Prostate gland (tissue), 2 donors: ENCODE measurements at regions not wholly inside any gene's neighbourhood (a gene's known extent, or its start where the extent isn't known, plus 50 kb on each side); places are given as distances from the start of the nearest gene placed in this dataset.

Source experiments
- DNase-seq: peaks from one replicate; pipeline ENCODE4 v3.0.0-alpha.2; 2019; ENCODE audit warnings: low spot score
- H3K27ac ChIP-seq, 2 donors: fragments of 200-600 bp; sonication (generic); 2 replicates each; pipeline ENCODE4 v1.5.1; 2017 to 2019
- H3K27me3 ChIP-seq: fragments of 200-600 bp; sonication (generic); replicated peaks from 2 replicates; pipeline ENCODE4 v1.5.1; 2019; ENCODE audit not compliant: insufficient read depth
- H3K36me3 ChIP-seq, 2 donors: fragments of 200-600 bp; sonication (generic); 1 replicate in 1 of 2; 2 replicates in 1 of 2; pipeline versions ENCODE4 v1.5.1 to v1.8.1; 2017 to 2019
- H3K4me1 ChIP-seq: fragments of 200-600 bp; sonication (generic); replicated peaks from 2 replicates; pipeline ENCODE4 v1.5.1; 2019
- H3K4me3 ChIP-seq, 2 donors: fragments of 200-600 bp; sonication (generic); 2 replicates each; pipeline ENCODE4 v1.5.1; 2017 to 2019
- H3K9me3 ChIP-seq: fragments of 200-600 bp; sonication (generic); 2 replicates; pipeline ENCODE4 v1.5.1; 2017
- POLR2A ChIP-seq: fragments of 450-650 bp; IDR thresholded peaks from one replicate; pipeline ENCODE4 v1.6.1; 2016; ENCODE audit warnings: antibody characterized with exemption, mild to moderate bottlenecking
- POLR2AphosphoS5 ChIP-seq: sonication (generic); formaldehyde crosslinking; IDR thresholded peaks from one replicate; pipeline ENCODE4 v1.6.1; 2017; ENCODE audit warnings: antibody characterized with exemption
- WGBS: methylation state at CpG from one replicate; pipeline ENCODE4 v1.1.5; 2018; 5-methylcytosine and 5-hydroxymethylcytosine counted together
- intact Hi-C: fragments of 100-400 bp; cut with DNase I; formaldehyde crosslinking; loops from one replicate; pipeline ENCODE4 v1.14.2; 2022
- TF ChIP-seq, protein P1 (sequence below), 4 experiments: fragments of 200-600 bp in 2 of 4; fragments of 450-650 bp in 2 of 4; sonication (generic) in 2 of 4; IDR thresholded peaks; 1 replicate in 3 of 4; 2 replicates in 1 of 4; pipeline ENCODE4 v1.5.1; 2016 to 2019; ENCODE audit warnings: antibody characterized with exemption in 4 of 4, mild to moderate bottlenecking in 2 of 4, moderate library complexity in 2 of 4

- no peak overlapping the region for H3K27ac ChIP-seq
- no peak for DNase-seq
Measured at GRCh38 chr5:68368311-68369022, 152.9 kb downstream of the PIK3R1 start.

GRCh38 chr5:68369023-68369359 lies 153.4 kb downstream of the PIK3R1 start:
- TF ChIP-seq POLR2AphosphoS5 (no peak), POLR2A (no peak)
- TF ChIP-seq, protein P1, sequence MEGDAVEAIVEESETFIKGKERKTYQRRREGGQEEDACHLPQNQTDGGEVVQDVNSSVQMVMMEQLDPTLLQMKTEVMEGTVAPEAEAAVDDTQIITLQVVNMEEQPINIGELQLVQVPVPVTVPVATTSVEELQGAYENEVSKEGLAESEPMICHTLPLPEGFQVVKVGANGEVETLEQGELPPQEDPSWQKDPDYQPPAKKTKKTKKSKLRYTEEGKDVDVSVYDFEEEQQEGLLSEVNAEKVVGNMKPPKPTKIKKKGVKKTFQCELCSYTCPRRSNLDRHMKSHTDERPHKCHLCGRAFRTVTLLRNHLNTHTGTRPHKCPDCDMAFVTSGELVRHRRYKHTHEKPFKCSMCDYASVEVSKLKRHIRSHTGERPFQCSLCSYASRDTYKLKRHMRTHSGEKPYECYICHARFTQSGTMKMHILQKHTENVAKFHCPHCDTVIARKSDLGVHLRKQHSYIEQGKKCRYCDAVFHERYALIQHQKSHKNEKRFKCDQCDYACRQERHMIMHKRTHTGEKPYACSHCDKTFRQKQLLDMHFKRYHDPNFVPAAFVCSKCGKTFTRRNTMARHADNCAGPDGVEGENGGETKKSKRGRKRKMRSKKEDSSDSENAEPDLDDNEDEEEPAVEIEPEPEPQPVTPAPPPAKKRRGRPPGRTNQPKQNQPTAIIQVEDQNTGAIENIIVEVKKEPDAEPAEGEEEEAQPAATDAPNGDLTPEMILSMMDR (IDR thresholded peaks at IDR 0.05), result no peak
- Histone ChIP-seq H3K9me3 (no peaks in the 10 kb centered on the region), H3K4me3 (no peak overlapping the region), H3K4me1 (no peaks in the 10 kb centered on the region), H3K27me3 (no peaks in the 10 kb centered on the region), H3K36me3 (no peaks in the 10 kb centered on the region), H3K27ac (no peak overlapping the region)
- no peak for DNase-seq
- intact Hi-C loops, result no loop called here
- 35% methylated on average over 1 of the region's 1 CpG for WGBS

More at GRCh38 chr5:68368311-68369022, 152.9 kb downstream of the PIK3R1 start:
- Histone ChIP-seq H3K27me3 (no peaks in the 10 kb centered on the region), H3K36me3 (no peaks in the 10 kb centered on the region), H3K9me3 (no peaks in the 10 kb centered on the region), H3K4me1 (no peaks in the 10 kb centered on the region), H3K4me3 (no peak overlapping the region)
- intact Hi-C loops, result no loop called here
- TF ChIP-seq POLR2AphosphoS5 (no peak), POLR2A (no peak)
- TF ChIP-seq, protein P1 (IDR thresholded peaks at IDR 0.05), result no peak
- WGBS, result 86% methylated on average over 5 of the region's 5 CpGs

- 85% methylated on average over 7 of the region's 7 CpGs for WGBS
- DNase-seq, result no peak
- no peaks in the 10 kb centered on the region for H3K27me3 ChIP-seq
- no peak overlapping the region for H3K4me3 ChIP-seq
- H3K27ac ChIP-seq, result no peak overlapping the region
- H3K9me3 ChIP-seq, result no peaks in the 10 kb centered on the region
- TF ChIP-seq POLR2AphosphoS5 (no peak), POLR2A (no peak)
- TF ChIP-seq, protein P1 (IDR thresholded peaks at IDR 0.05), result no peak
- no peaks in the 10 kb centered on the region for H3K36me3 ChIP-seq
- no peaks in the 10 kb centered on the region for H3K4me1 ChIP-seq
- intact Hi-C loops, result no loop called here
Measured at GRCh38 chr5:68369457-68370125, 154.0 kb downstream of the PIK3R1 start.

GRCh38 chr5:68370196-68370595 lies 154.6 kb downstream of the PIK3R1 start:
- WGBS, result 97% methylated on average over 2 of the region's 2 CpGs

More at GRCh38 chr5:68370196-68370595, 154.6 kb downstream of the PIK3R1 start:
- H3K36me3 ChIP-seq, result no peaks in the 10 kb centered on the region
- H3K4me1 ChIP-seq, result no peaks in the 10 kb centered on the region
- H3K4me3 ChIP-seq, result no peak overlapping the region
- no peak overlapping the region for H3K27ac ChIP-seq
- no peaks in the 10 kb centered on the region for H3K9me3 ChIP-seq
- TF ChIP-seq, protein P1 (IDR thresholded peaks at IDR 0.05), result no peak
- no peak for TF ChIP-seq POLR2AphosphoS5
- TF ChIP-seq POLR2A, result no peak
- H3K27me3 ChIP-seq, result no peaks in the 10 kb centered on the region
- DNase-seq, result no peak
- intact Hi-C loops, result no loop called here
